Activated B cell treated with CpG ODN at 0.5 μM for 24 hours (primary cell): ENCODE measurements at regions not wholly inside any gene's neighbourhood (a gene's known extent, or its start where the extent isn't known, plus 50 kb on each side); places are given as distances from the start of the nearest gene placed in this dataset.

Source experiments
- ATAC-seq: fragments of 200-7000 bp; cut with Tn5 transposase; one replicate; pipeline ENCODE4 v1.10.0; 2021; ENCODE audit warnings: low read depth, mild to moderate bottlenecking, moderate library complexity
- CTCF ChIA-PET: fragments of 350-600 bp; sonication (Branson Sonifier 250); formaldehyde crosslinking; loops from one replicate; lab custom pipeline; 2021; ENCODE audit warnings: antibody characterized with exemption; lab: Charles Lee
- POLR2A ChIA-PET: fragments of 350-600 bp; sonication (Branson Sonifier 250); formaldehyde crosslinking; loops from one replicate; lab custom pipeline; 2021; ENCODE audit warnings: antibody characterized with exemption; lab: Charles Lee
- DNase-seq: peaks from one replicate; pipeline ENCODE4 v3.0.0; 2022
- H3K27ac Mint-ChIP-seq: one replicate; pipeline ENCODE4 v1.8.0; 2020; ENCODE audit warnings: mixed read lengths
- H3K27me3 Mint-ChIP-seq: one replicate; pipeline ENCODE4 v1.8.0; 2021; ENCODE audit warnings: mixed read lengths
- H3K36me3 Mint-ChIP-seq: one replicate; pipeline ENCODE4 v1.8.0; 2021; ENCODE audit warnings: low read depth, mixed read lengths
- H3K4me1 Mint-ChIP-seq: one replicate; pipeline ENCODE4 v1.8.0; 2021; ENCODE audit warnings: mixed read lengths
- H3K4me3 Mint-ChIP-seq: one replicate; pipeline ENCODE4 v1.8.0; 2020; ENCODE audit warnings: mild to moderate bottlenecking, mixed read lengths
- H3K9me3 Mint-ChIP-seq: one replicate; pipeline ENCODE4 v1.8.0; 2020; ENCODE audit warnings: mixed read lengths
- intact Hi-C: fragments of 100-400 bp; cut with micrococcal nuclease; formaldehyde crosslinking; loops from one replicate; pipeline ENCODE4 v1.15.1; 2024
- TF ChIP-seq, protein P1 (sequence below): fragments of 200-600 bp; IDR thresholded peaks from one replicate; pipeline ENCODE4 v1.8.0; 2022; ENCODE audit warnings: antibody characterized with exemption, mild to moderate bottlenecking

DNA sequence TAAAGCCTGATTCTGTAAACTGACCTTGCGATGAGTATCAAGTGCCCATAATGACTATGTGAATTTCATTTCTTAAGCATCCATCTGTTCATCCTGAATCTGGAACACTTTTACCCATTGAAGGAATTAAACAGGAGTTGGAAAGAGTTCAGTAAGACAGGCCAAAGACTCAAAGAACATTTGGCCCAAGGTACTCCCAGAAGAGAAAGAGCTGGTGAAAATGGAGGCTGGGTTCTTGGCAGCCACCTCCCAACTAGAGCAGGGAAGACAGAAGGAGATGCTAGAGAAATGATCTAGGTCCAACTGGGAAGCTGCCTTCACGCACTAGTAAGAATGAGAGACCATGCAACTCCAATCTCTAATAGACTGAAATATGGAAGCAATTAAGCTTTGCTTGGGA lies 57.1 kb upstream of the ADRA1D start:
- no peak overlapping the region for H3K27ac Mint-ChIP-seq

DNA sequence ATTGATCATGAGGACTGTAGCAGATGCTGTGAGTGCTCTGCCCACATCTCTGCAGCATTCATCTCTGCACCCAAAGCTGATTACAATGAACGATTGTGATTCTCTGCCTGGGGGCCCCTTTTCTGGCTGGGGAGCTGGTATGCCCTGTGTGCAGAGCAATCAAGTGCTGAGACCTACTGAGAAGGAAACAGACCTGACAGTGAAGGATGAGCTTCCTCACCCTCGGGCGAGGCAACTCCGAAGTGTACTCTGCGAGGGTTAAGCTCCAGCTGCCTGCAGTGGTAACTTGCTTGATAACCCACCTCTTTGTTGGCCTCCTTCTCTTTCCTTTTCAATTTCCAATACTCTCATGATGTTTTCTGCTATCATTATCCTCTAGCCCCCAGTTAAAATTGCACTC lies 56.0 kb upstream of the ADRA1D start:
- H3K36me3 Mint-ChIP-seq, result no peaks in the 10 kb centered on the region
- no peak for ATAC-seq
- peaks cover 3% of the 10 kb centered on the region for H3K27me3 Mint-ChIP-seq
- no peaks in the 10 kb centered on the region for H3K9me3 Mint-ChIP-seq
- ChIA-PET POLR2A (no interaction called here), CTCF (no interaction called here)
- no peak overlapping the region for H3K4me3 Mint-ChIP-seq
- no peaks in the 10 kb centered on the region for H3K4me1 Mint-ChIP-seq
- no peak for DNase-seq
- intact Hi-C loops, result no loop called here
- TF ChIP-seq, protein P1, sequence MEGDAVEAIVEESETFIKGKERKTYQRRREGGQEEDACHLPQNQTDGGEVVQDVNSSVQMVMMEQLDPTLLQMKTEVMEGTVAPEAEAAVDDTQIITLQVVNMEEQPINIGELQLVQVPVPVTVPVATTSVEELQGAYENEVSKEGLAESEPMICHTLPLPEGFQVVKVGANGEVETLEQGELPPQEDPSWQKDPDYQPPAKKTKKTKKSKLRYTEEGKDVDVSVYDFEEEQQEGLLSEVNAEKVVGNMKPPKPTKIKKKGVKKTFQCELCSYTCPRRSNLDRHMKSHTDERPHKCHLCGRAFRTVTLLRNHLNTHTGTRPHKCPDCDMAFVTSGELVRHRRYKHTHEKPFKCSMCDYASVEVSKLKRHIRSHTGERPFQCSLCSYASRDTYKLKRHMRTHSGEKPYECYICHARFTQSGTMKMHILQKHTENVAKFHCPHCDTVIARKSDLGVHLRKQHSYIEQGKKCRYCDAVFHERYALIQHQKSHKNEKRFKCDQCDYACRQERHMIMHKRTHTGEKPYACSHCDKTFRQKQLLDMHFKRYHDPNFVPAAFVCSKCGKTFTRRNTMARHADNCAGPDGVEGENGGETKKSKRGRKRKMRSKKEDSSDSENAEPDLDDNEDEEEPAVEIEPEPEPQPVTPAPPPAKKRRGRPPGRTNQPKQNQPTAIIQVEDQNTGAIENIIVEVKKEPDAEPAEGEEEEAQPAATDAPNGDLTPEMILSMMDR, result no peak
- H3K27ac Mint-ChIP-seq, result no peak overlapping the region

More for the DNA sequence above, 57.1 kb upstream of the ADRA1D start:
- ChIA-PET POLR2A (no interaction called here), CTCF (no interaction called here)
- Mint-ChIP-seq H3K4me3 (no peak overlapping the region), H3K27me3 (no peaks in the 10 kb centered on the region), H3K36me3 (no peaks in the 10 kb centered on the region), H3K9me3 (peaks cover under 1% of the 10 kb centered on the region), H3K4me1 (no peaks in the 10 kb centered on the region)
- DNase-seq (no peak), ATAC-seq (no peak)
- intact Hi-C loops, result no loop called here
- TF ChIP-seq, protein P1, result no peak

DNA sequence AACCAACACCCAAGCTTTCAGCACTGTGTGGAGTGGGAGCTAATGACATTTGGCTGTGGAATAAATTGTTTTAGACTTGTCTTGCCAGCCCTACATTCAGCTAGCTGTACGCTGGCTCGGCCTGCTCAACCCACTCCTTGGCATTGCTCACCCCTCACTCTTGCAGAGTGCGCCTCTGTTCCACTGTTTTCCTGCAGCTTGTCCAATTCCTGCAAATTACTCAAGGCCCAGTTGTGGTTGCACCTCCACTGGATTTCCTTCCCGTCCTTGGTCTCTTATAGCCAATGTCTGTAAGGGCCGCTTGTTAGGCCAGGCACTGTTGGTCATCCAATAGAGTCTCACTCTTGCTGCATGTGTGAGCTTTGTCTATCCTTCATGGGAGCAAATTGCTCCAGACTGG lies 55.5 kb upstream of the ADRA1D start:
- ChIA-PET POLR2A (no interaction called here), CTCF (no interaction called here)
- DNase-seq (no peak), ATAC-seq (no peak)
- Mint-ChIP-seq H3K4me3 (no peak overlapping the region), H3K36me3 (no peaks in the 10 kb centered on the region), H3K27me3 (peaks cover 3% of the 10 kb centered on the region), H3K9me3 (no peaks in the 10 kb centered on the region), H3K27ac (no peak overlapping the region), H3K4me1 (no peaks in the 10 kb centered on the region)
- TF ChIP-seq, protein P1, result no peak
- intact Hi-C loops, result no loop called here

DNA sequence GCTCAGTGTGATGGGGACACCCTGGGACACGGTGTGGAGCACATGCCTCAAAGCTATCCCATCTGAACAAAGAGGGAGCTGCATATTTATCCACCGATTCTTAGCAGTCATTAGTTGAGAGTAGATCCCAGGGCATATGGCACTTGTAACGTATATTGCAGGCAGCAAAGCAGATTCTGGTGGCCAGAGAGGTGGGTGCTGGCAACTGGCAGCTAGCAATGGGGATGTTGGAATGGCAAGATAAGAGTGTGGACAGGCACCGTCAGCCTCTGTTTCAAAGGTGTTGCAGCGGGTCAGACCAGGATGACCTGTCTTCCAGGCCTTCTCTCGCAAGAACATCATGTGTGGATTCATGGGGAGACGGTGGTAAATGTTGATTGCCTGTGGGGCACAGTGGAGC lies 54.0 kb upstream of the ADRA1D start:
- ChIA-PET CTCF (no interaction called here), POLR2A (no interaction called here)
- intact Hi-C loops, result no loop called here

DNA sequence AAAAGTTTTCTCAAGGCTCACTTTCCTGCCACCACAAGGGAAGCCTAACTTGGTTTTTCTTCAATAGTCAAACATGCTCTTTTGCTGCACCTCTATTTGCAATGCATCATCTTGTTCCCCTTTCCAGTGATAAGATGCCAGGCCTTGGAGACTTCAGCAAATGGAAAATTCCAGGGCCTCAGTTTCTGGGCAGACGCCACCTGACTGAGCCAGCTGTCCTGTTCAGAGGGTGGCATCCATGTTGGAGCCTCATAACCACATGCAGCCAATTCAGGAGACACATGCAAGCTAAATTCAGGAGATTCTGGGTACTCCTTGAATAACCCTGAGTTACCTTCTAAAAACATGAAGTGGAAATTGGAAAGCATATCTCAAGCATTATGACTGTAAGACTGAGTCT lies 51.8 kb upstream of the ADRA1D start:
- Mint-ChIP-seq H3K4me3 (no peak overlapping the region), H3K27me3 (peaks cover 12% of the 10 kb centered on the region), H3K9me3 (no peaks in the 10 kb centered on the region), H3K4me1 (no peaks in the 10 kb centered on the region), H3K36me3 (no peaks in the 10 kb centered on the region), H3K27ac (no peak overlapping the region)
- TF ChIP-seq, protein P1, result no peak
- ATAC-seq (no peak), DNase-seq (no peak)
- POLR2A ChIA-PET, result no interaction called here
- CTCF ChIA-PET, result no interaction called here
- intact Hi-C loops, result no loop called here

More for the DNA sequence above, 54.0 kb upstream of the ADRA1D start:
- H3K4me3 Mint-ChIP-seq, result no peak overlapping the region
- no peaks in the 10 kb centered on the region for H3K4me1 Mint-ChIP-seq
- DNase-seq, result no peak
- H3K36me3 Mint-ChIP-seq, result no peaks in the 10 kb centered on the region
- TF ChIP-seq, protein P1, result no peak
- no peak for ATAC-seq
- H3K27ac Mint-ChIP-seq, result no peak overlapping the region
- no peaks in the 10 kb centered on the region for H3K9me3 Mint-ChIP-seq
- H3K27me3 Mint-ChIP-seq, result peaks cover 11% of the 10 kb centered on the region
